HCT116 (cell line): ENCODE measurements at regions not wholly inside any gene's neighbourhood (a gene's known extent, or its start where the extent isn't known, plus 50 kb on each side); places are given as distances from the start of the nearest gene placed in this dataset.

ENCODE experiments used
- CTCF ChIP-seq, 3 experiments: fragments of 200-600 bp in 1 of 3; sonication (generic) in 1 of 3; IDR thresholded peaks in 2 of 3; conservative IDR thresholded peaks in 1 of 3; 2 replicates each; pipeline ENCODE4 v1.5.1; 2012 to 2017; ENCODE audit warnings: low read depth in 2 of 3, low read length in 2 of 3, antibody characterized with exemption in 1 of 3, borderline replicate concordance in 1 of 3, control low read depth in 1 of 3, mild to moderate bottlenecking in 1 of 3, mixed read lengths in 1 of 3, mixed run types in 1 of 3, moderate library complexity in 1 of 3; ENCODE audit not compliant: insufficient read depth in 1 of 3
- POLR2AphosphoS5 ChIP-seq: IDR thresholded peaks from 2 replicates; pipeline ENCODE4 v1.6.1; 2011; ENCODE audit warnings: mild to moderate bottlenecking, low read depth, low read length, moderate library complexity
- RAD21 ChIP-seq: IDR thresholded peaks from 2 replicates; pipeline ENCODE4 v1.6.1; 2012; ENCODE audit warnings: low read depth, mild to moderate bottlenecking

- TF ChIP-seq CTCF (IDR thresholded peaks at IDR 0.05 in 2 of 3, conservative IDR thresholded peaks at IDR 0.05 in 1 of 3; ENCODE audit: borderline replicate concordance in 1 of 3, insufficient read depth in 1 of 3, low read depth in 2 of 3, low read length in 2 of 3) (no peak), RAD21 (no peak), POLR2AphosphoS5 (no peak)
Measured at GRCh38 chr21:17911628-17912027, 92.5 kb upstream of the C21orf91 start.
